Left ventricle myocardium inferior (tissue), 1 donor: ENCODE measurements at regions not wholly inside any gene's neighbourhood (a gene's known extent, or its start where the extent isn't known, plus 50 kb on each side); places are given as distances from the start of the nearest gene placed in this dataset.

Source experiments
- DNase-seq: peaks from one replicate; pipeline ENCODE4 v3.0.0-alpha.2; 2020
- H3K27ac ChIP-seq: fragments of 200-600 bp; replicated peaks from 2 replicates; pipeline ENCODE4 v1.8.0; 2021
- H3K27me3 ChIP-seq: fragments of 200-600 bp; 2 replicates; pipeline ENCODE4 v1.8.0; 2021; ENCODE audit warnings: low read depth
- H3K36me3 ChIP-seq: fragments of 200-600 bp; 2 replicates; pipeline ENCODE4 v1.8.0; 2021
- H3K4me1 ChIP-seq: fragments of 200-600 bp; 2 replicates; pipeline ENCODE4 v1.8.0; 2021
- H3K4me3 ChIP-seq: fragments of 200-600 bp; 2 replicates; pipeline ENCODE4 v1.8.0; 2021; ENCODE audit warnings: mild to moderate bottlenecking, moderate library complexity
- H3K9me3 ChIP-seq: fragments of 200-600 bp; replicated peaks from 2 replicates; pipeline ENCODE4 v1.8.0; 2021
- intact Hi-C: fragments of 100-400 bp; cut with micrococcal nuclease; formaldehyde crosslinking; loops from one replicate; pipeline ENCODE4 v1.11.0; 2022
- TF ChIP-seq, protein P1 (sequence below): fragments of 200-600 bp; IDR thresholded peaks from 2 replicates; pipeline ENCODE4 v1.8.0; 2021; ENCODE audit warnings: antibody characterized with exemption, mild to moderate bottlenecking, borderline replicate concordance
- donor health status: DM: no; HTN: yes; CAD: no; lungs with severe emphysema.

GRCh38 chrX:33277046-33277445 is 65.7 kb upstream of the DMD start:
- TF ChIP-seq, protein P1, sequence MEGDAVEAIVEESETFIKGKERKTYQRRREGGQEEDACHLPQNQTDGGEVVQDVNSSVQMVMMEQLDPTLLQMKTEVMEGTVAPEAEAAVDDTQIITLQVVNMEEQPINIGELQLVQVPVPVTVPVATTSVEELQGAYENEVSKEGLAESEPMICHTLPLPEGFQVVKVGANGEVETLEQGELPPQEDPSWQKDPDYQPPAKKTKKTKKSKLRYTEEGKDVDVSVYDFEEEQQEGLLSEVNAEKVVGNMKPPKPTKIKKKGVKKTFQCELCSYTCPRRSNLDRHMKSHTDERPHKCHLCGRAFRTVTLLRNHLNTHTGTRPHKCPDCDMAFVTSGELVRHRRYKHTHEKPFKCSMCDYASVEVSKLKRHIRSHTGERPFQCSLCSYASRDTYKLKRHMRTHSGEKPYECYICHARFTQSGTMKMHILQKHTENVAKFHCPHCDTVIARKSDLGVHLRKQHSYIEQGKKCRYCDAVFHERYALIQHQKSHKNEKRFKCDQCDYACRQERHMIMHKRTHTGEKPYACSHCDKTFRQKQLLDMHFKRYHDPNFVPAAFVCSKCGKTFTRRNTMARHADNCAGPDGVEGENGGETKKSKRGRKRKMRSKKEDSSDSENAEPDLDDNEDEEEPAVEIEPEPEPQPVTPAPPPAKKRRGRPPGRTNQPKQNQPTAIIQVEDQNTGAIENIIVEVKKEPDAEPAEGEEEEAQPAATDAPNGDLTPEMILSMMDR: no peak
- intact Hi-C loops: no loop called here
- H3K27ac ChIP-seq: no peak overlapping the region
- no peaks in the 10 kb centered on the region for H3K36me3 ChIP-seq
- DNase-seq: no peak
- no peak overlapping the region for H3K4me3 ChIP-seq
- no peaks in the 10 kb centered on the region for H3K27me3 ChIP-seq
- no peaks in the 10 kb centered on the region for H3K9me3 ChIP-seq
- no peaks in the 10 kb centered on the region for H3K4me1 ChIP-seq

DNA sequence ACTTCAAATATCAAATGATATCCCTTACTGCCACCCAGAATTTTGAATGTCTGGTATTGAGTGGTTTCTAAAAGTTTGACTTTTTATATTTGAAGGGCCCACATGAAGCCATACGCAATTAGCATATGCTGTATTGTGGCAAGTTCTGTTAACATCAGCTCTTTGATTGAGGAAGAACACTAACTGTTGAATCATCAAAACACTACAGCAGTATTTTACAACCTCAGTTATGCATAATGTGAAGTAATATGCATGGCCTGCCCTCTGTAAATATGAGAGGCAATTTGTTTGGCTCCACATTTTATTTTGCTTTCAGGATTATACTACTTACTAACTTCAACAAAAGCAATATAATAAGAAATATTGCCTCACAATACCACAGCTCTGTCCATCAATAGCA is 62.2 kb upstream of the DMD start:
- H3K4me1 ChIP-seq: no peaks in the 10 kb centered on the region
- H3K4me3 ChIP-seq: no peak overlapping the region
- no peak for DNase-seq
- H3K36me3 ChIP-seq: no peaks in the 10 kb centered on the region
- TF ChIP-seq, protein P1: no peak
- H3K27ac ChIP-seq: no peak overlapping the region
- intact Hi-C loops: no loop called here
- H3K27me3 ChIP-seq: no peaks in the 10 kb centered on the region
- H3K9me3 ChIP-seq: no peaks in the 10 kb centered on the region

GRCh38 chrX:33272986-33273385 is 61.6 kb upstream of the DMD start:
- TF ChIP-seq, protein P1: no peak
- no peak overlapping the region for H3K27ac ChIP-seq
- no peaks in the 10 kb centered on the region for H3K36me3 ChIP-seq
- no peaks in the 10 kb centered on the region for H3K27me3 ChIP-seq
- H3K4me1 ChIP-seq: no peaks in the 10 kb centered on the region
- H3K9me3 ChIP-seq: no peaks in the 10 kb centered on the region
- H3K4me3 ChIP-seq: no peak overlapping the region
- no peak for DNase-seq
- intact Hi-C loops: no loop called here
